Stimulated activated naive CD4-positive, alpha-beta T cell (primary cell): ENCODE measurements at regions not wholly inside any gene's neighbourhood (a gene's known extent, or its start where the extent isn't known, plus 50 kb on each side); places are given as distances from the start of the nearest gene placed in this dataset.
"Not testable (repeated sequence)": the region's sequence is repeated elsewhere in the genome, so short reads cannot be mapped to it uniquely, and the experiment has no call there.

Source experiments
- DNase-seq, 6 experiments: peaks; one replicate each; lab custom pipeline; 2025; lab: John Stamatoyannopoulos, UW

DNA sequence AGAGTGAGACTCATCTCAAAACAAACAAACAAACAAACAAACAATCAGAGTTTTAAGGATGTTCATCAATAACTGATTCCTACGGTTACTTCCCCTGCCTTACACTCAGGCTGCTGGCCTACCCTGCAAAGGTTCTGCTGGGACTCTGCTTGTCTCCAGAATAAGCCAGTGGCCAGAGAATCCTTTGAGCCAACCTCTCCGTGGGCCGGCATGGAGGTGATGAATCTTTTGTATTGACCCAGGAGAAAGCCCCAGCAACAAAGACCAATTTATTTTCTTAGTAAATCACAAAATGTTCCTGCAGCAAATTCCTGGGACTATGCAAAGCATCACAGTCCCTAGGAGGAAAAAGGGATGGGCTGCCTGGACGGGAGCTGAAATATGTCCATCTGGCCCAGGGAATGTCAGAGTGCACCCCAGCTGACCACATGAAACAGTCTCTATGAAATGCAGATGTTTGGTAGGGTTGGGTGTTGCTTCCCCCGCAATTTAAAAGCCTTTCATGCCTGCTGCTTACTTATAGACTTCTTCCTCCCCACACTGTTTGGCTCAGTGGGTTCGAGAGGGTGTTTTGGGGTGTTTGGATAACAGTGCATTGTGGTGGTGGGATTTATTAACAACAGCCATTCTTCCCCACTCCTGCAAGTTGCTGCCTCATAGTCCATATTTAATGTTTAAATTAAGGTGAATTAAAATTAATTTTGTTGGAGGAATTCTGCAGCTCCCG, 185.9 kb upstream of the IRF2BP2 start:
- DNase-seq: not testable (repeated sequence)

DNA sequence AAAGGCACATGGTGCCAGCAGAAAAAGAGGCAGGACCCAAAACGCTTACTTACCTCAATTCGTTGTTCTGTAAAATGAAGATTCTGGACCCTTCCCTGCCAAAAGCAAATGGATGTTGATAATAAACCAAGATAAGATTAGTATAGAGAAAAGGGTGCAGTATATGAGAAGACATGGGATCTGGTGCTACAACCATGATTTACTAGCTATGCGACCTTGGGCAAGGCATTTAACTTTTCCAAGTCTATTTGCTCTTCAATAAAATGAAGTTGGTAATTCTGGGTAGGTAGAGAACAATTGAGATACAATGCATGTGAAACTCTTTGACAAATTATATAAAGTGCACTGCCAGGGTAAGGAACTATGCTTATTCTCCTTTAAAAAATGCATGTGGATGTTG, 185.0 kb upstream of the IRF2BP2 start:
- not testable (repeated sequence) for DNase-seq

DNA sequence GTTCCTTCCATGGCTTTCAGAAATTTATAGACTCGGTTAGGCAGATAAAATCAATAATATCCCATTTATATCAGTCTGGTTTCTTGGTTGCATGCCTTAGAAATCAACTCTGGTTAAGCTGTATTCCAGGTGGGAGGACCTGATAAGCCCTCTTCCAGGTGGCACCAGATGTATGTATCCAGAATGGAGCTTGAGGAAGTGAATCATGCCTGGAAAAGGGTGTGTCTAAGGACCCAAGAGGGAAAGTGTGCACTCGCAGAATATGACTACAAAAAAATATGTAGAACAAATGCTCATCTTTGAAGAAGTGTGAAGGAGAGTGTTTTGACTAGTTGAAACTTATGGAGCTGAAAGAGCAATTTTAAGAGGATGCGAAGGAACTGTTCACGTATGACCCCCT, 184.5 kb upstream of the IRF2BP2 start:
- not testable (repeated sequence) for DNase-seq

DNA sequence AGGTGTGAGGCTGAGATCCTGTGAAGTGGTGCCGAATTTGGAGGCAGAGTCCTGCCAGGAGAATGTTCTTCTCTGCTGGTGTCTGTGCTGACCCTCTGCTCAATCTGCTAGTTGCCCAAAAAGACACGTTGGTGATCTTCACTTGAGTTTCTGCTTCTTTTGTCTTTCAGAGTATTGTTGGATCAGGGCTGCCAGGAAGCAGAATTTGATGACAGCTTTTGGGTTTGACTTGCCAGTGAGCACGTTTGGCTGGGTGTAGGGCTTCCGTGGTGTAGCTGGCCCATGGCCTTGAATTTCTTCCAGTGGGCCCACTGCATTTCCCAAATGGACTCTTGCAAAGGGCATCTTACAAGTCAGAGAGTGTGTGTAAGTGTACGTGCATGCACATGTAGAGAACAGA, 183.9 kb upstream of the IRF2BP2 start:
- DNase-seq: not testable (repeated sequence)

DNA sequence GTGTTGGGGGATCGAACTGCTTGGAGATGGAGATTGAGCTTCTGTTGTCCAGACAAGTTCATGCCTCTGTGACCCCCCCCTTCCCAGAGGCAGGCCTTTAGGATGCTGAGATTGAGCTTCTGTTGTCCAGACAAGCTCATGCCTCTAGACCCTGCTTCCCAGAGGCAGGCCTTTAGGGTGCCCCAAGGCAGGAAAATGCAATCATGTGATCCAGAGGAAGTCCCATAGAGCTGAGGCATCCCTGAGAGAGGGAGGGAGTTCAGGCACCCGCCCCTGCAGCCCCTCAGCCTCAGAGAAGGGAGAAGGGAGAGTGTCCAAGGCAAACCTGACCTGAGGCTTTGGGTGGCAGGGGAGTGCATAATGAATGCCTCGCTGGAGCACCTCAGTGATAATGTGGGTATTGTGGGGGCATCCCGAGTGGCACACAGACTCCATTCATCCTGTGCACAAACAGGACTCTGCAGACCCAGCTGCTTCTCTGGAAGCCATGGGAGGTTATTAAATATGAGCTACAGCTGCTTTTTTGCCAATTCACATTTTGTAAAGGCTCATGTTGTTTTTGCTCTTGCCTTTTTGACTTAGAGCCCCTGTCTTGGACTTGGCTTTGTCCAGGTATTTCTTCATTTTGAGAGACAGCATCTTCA, 182.4 kb upstream of the IRF2BP2 start:
- not testable (repeated sequence) for DNase-seq

DNA sequence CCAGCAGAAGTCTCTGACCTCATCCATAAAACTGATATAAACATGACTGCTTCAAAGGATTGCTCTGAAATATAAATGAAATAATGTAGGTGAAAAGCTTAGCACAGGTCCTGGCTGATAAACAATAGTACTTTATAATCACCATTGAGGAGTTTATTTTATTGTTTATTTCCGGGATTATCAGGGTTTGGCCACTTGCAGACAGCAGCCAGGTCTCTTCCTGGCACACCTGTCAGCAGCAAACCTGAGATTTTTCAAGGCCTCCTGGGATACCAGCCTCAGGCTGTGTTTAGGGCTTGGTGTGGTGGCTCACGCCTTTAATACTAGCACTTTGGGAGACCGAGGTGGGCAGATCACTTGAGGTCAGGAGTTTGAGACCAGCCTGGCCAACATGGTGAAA, 181.6 kb upstream of the IRF2BP2 start:
- DNase-seq: not testable (repeated sequence)

DNA sequence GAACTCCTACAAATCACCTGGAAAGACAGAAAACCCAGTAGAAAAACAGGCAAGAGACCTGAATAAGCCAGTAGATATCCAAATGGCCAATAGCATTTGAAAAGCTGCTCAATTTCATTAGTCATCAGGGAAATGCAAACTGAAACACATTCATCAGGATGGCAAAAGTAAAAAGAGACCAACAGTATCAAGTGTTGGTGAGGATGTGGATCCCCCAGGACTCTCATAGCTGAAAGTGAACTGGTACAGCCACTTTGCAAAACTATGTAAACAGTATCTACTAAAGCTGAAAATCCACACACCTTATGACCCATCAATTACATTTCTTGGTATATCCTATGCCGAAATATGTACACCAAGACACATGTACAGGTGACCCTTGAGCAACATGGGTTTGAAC, 180.4 kb upstream of the IRF2BP2 start:
- DNase-seq: not testable (repeated sequence)

DNA sequence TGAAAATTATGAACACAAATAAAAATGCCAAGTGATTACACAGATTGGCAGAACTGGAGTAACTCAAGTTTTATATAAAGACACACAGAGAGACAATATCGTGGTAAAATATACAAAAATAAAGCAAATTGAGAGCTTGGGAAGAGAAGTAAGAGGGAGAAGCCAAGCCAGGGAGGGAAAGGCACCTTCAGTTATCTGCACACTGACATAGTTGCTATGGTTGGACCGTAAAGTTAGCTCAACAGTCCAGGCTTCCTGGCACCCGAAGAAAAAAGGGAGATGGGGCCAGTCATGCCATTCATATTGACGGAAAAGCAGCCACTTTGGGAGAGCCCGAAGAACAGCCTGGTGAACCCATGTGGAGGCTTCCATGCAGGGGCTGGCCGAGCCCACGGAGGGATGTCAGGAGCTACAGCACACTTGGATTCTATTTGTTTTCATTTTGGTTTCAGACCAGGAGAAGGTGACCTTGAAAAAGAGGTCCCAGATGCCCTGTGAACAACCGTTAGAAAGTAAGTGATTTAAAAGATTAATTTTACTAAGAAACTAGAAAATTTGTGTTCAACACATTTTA, 177.1 kb upstream of the IRF2BP2 start:
- DNase-seq: not testable (repeated sequence)

DNA sequence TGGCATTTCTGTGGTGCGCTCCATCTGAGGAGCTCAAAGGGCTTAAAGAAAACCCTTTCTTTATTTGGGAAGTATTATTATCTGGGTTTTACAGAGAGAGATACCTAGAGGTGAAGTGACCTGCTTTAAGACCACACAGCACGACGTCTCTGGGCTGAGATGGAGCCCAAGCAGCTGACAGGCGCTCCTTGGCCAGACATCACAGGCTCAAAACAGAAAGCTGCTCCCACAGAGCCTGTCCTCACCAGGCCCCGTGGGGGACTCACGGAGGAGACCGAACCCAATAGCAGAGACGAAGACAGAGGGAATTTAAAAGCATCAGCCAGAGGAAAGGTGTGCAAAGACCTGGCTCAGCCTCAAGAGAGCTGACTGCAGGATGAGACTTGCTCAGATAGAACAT, 175.9 kb upstream of the IRF2BP2 start:
- not testable (repeated sequence) for DNase-seq

DNA sequence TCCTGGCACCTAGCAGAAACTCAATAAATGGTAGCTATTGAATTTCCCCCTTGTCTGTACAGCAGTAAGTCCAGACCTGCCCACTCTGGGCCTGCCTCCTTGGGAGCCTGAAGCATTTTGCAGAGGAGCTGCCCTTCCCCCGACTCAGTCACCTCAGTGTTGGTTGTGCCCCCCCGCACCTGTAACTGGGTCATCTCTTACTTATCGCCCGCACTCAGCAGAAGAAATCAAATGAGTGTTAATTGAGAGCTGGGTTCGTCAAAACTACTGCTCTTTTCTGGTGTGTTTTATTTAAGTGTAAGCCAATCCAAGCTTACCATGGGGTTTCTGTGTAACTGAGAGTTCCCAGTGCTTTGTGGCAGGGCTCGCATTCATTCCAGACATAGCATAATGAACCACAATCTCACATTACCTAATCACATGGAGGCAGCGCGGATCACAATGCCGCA, 175.5 kb upstream of the IRF2BP2 start:
- not testable (repeated sequence) for DNase-seq

DNA sequence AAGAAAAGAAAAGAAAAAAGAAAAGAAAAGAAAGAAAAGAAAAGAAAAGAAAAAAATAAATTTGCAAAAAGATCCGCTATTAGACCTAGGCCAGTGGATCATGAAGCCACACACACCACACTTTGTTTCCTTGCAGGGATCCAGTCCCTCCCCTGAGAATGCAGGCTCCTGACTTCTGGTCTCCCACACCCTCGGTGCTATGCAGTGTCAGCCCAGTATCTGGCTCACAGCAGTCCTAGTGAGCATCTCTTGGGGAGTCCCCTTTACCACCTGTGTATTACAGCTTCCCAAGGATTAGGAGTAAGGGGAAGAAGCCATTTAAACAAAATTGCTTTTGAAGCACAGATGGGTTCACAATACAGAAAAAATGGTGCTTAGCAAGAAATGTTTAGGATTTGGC, 174.1 kb upstream of the IRF2BP2 start:
- DNase-seq: not testable (repeated sequence)

DNA sequence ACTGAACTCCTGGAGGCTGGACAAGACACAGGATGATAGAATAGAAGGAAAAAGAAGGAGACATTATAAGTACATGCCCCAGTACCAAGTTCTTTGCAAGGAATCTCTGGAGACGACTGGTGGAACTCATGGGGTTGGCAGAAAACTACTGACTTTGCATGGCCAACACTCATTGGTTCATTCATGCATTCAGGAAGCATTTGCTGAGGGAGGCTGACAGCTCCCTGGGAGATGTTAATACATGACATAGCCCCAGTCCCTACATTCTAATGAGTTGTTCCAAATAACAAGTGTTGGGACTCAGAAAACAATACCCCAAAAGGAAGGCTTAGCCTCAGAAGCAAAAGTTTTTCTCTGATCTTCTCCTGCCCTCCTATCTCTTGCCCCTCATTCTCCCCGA, 172.8 kb upstream of the IRF2BP2 start:
- no peak for DNase-seq

DNA sequence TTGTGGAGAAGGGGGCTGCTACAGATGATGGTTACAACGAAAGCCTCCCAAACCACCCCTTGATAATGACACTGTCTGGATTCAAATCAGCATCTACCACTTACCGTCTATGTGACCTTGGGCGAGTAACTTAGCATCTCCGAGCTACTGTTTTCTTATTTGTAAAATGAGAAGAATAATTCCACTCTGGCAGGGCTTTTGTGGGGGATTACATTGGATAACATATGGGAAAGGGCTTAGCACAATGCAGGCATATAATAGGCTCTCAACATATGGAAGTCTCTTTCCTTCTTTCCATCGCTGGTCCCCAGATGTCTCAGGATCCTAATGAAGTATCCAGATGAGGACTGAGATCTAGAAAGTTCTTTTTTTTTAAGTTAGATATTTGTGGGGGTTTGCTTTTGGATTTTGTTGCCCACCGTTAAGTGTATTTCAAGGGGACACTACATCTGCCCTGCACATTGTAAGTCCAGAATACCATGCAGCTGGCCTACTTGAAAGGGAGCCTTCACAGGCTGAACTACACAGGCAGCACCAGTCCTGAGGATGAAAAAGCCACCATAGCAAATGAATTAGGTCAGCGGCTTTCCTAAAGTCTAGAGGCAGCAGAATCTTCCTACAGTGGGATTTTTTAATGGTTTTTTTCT, 172.2 kb upstream of the IRF2BP2 start:
- DNase-seq: no peak

DNA sequence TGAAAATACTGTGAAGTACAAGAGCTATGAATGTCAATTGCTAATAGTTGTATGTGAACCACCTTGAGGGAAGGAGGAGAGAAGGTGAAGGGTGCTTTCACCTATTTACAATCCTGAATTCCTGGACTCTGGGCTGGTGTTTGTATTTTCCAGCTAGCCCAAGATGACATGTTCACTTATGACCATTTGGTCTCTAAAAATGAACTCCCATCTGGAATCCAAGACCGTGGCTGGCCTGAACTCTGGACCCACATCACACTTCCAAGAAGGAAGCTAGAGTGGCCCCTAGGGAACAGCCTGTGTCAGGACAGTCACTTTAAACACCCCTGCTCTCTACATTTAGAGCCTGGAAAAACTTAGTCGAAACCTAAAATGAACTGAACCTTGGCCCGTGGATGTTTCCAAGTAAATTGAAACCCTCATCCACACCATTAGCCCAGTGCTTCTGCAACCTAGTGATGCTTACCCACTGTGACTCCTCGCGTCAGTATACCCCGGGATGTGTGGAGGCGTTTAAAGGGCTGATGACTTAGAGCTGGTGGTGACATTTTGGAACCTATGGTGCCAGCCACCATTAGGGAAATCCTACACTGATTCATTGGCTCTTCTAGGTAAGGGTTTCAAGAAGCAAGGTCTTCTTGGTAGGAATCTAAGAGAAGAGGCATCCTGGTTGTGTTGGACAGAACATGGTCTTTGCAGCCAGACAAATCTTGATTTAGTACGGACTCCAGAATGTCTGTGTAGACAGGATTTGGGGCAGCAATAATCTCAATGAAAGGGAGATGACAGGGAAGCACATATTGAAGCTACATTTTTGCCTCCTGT, 171.5 kb upstream of the IRF2BP2 start:
- no peak for DNase-seq

DNA sequence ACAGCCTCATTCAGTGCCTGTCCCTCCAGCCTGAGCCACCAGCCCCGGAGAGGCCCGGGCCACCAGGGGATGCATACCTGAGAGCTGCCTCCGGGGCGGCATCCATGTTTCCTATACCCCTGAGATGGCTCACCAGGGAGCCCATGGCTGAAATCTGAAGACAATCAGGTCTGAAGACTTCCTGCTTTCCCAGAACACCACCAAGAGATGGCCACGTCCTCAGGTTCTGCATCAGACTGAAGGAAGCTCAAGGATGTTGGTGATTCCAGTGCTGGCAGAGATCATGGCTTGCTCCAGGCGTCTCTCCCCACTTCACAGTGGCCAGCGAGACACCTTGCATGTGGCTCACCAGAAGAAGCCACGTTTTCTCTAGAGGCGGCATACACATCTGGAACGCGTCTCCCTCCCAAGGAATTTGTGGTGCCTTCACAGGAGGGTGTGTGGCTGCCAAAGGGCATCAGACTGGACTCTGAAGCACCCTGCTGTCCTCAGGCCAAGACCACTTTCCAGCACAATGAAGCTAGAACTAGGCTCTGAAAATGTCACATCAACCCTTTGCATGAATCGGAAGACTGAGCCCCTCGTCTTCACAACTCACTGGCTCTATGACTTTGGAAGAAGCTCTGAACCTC, 170.7 kb upstream of the IRF2BP2 start:
- DNase-seq: no peak

DNA sequence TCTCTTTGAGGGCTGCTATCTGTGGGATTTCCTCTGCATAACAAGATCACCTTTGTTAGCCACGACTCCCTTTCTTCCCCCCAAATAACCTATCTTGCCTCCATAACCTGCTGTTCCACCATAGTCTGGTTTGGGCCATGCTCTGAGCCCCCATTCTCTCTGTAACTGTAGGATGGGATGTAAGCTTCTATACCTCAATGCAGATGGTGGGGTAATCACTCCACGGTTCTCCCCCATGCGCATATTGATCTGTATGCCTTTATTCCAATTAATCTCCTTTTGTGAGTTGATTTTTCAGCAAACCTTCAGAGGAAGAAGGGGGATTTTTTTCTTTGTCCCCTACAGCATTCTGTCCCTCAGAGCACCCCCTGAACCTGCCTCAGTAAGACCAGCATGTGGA, 170.1 kb upstream of the IRF2BP2 start:
- no peak for DNase-seq

DNA sequence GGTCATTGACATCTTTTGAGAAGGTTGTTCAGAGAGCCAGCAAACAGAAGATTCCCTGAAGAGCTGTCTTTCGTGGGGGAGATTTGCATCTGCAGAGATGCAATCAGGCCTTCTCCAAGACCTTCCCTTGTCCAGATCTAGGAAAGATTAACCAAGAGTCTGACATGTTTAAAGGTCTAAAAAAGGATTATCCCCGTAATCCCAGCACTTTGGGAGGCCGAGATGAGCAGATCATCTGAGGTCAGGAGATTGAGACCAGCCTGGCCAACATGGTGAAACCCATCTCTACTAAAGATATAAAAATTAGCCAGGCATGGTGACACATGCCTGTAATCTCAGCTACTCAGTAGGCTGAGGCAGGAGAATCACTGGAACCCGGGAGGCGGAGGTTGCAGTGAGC, 169.6 kb upstream of the IRF2BP2 start:
- DNase-seq: not testable (repeated sequence)

DNA sequence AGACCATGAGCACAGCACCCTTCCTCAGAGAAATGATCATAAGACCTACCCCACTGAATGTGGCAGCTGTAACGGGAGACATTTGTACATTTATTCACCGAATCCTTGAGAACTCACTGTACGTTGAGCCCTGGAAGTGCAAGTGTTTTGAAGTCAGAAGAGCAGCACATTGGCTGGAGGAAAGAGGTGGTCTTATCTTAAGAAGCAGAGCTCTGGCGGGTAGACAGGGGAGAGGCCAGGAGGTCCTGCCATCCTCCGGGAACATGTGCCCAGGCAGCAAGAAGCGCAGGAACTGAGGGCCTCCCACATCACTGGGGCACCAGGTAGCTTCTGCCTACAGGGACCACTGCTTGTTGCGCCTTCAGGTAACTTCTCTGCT, 169.2 kb upstream of the IRF2BP2 start:
- no peak for DNase-seq

DNA sequence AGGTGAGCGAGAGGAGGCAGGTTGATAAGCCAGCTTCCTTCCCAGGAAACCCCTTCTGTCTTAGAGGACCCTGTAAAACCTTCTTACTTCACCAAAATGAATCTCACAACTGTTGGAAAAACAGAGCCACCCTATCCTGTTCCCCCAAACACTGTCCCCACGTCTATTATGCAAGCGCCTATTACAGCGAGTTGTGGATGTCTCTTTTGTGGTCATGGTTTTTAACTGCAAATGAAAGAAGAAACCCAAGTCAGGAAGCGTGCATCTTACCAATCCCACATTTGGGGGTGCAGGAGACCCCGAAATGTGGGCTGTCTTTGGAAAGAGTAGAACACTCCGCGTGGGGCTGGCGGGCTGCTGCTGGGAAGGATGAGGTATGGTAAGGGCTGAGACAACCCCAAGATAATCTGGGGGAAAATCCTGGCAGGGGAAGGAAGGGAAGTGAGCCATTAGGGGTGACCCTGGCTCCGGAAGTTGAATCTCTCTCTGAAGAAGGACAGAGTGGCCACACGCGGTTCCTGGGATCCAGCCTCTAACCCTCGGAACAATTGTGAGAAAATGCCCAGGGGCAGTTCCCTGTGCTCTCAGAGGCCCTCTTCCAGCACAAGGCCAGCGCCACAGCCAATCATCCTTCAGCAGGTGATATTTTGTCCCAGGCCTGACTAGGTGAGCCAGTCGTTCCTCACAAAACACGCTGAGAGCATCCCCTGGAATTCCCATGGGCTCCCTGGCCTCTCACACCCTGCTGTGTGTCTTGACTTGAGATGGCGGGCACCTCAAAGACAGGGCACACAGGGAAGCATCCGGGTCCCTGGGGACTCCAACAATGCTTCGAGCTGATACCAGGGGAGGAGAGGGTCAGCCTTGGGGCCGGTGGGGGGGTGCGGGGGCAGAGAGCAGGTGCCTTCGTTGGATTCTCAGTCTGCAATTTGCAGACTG, 168.5 kb upstream of the IRF2BP2 start:
- peak in 1 of 6 experiments; percentile 30 for DNase-seq

DNA sequence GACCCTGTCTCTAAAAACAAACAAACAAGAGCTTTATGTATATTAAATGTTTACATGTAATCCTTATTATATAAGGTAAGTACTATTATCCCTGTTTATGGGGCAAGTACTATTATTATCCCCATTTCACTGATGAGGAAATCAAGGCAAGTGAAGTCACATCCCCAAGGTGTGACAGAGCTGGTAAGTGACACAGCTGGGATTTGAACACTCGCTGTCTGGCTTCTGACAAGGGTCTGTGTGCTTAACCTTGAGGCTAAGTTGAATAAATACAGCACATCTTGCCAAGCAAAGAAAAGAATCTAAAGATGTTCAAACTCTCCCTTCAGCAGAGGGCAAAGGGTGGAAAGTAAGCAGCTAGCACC, 167.9 kb upstream of the IRF2BP2 start:
- DNase-seq: no peak
